K562 (cell line): ENCODE measurements at regions not wholly inside any gene's neighbourhood (a gene's known extent, or its start where the extent isn't known, plus 50 kb on each side); places are given as distances from the start of the nearest gene placed in this dataset.

ENCODE experiments used
- ATAC-seq: fragments of 200-7000 bp; cut with Tn5 transposase; 3 replicates; pipeline ENCODE4 v1.9.1; 2020; ENCODE audit warnings: moderate library complexity
- BruUV-seq: library from RNA; stranded (reverse); fragments of 400-500 nt; replicated peaks from 2 replicates; lab custom pipeline; 2021; lab: Mats Ljungman, UMichigan
- CTCF ChIA-PET: fragments of 300-600 bp; formaldehyde crosslinking; extraction: SDS; loops from one replicate; lab custom pipeline; 2021; ENCODE audit warnings: low intra/inter-chr PET ratio; lab: Yijun Ruan, JAX
- POLR2A ChIA-PET: fragments of 300-600, 350-650 bp; sonication (Branson Sonifier 250); formaldehyde crosslinking; extraction: SDS; loops from one replicate; lab custom pipeline; 2021; ENCODE audit warnings: antibody characterized with exemption, inconsistent platforms; lab: Yijun Ruan, JAX
- DNase-seq, 4 experiments: peaks; one replicate each; pipeline versions ENCODE4 v3.0.0 to v3.0.0-alpha.2; 2011 to 2018; ENCODE audit warnings: low spot score in 3 of 4, mixed read lengths in 3 of 4; ENCODE audit errors: extremely low read depth in 1 of 4
- FAIRE-seq: peaks from 2 replicates; lab custom pipeline; 2011; peaks lifted over from hg19 to GRCh38; lab: Jason Lieb, UNC
- H2AFZ ChIP-seq: 2 replicates; pipeline ENCODE4 v1.6.0; 2011; ENCODE audit warnings: low read depth, low read length, control low read depth, inconsistent platforms
- H3K27ac ChIP-seq: fragments of 200-600 bp; 3 replicates; pipeline ENCODE4 v1.8.0; 2011; ENCODE audit warnings: low read depth, mild to moderate bottlenecking, control low read depth, inconsistent platforms, low read length, moderate library complexity, mixed read lengths; ENCODE audit errors: extremely low read depth
- H3K27me3 ChIP-seq, 2 experiments: fragments of 300-600 bp in 1 of 2; 2 replicates in 1 of 2; 3 replicates in 1 of 2; pipeline versions ENCODE4 v1.6.0 to v1.8.0; 2011; ENCODE audit warnings: inconsistent platforms in 2 of 2, low read length in 2 of 2, mild to moderate bottlenecking in 1 of 2, mixed read lengths in 1 of 2, moderate library complexity in 1 of 2; ENCODE audit not compliant: control insufficient read depth in 2 of 2, insufficient read depth in 2 of 2
- H3K36me3 ChIP-seq: fragments of 300-600 bp; 3 replicates; pipeline ENCODE4 v1.8.0; 2011; ENCODE audit warnings: mild to moderate bottlenecking, low read length, inconsistent platforms; ENCODE audit not compliant: control insufficient read depth, insufficient read depth
- H3K4me1 ChIP-seq, 2 experiments: fragments of 200-600 bp in 1 of 2; replicated peaks in 1 of 2; 2 replicates in 1 of 2; 3 replicates in 1 of 2; pipeline versions ENCODE4 v1.5.1 to v1.8.0; 2011; ENCODE audit warnings: inconsistent platforms in 2 of 2, low read length in 2 of 2, mild to moderate bottlenecking in 1 of 2, mixed read lengths in 1 of 2, moderate library complexity in 1 of 2; ENCODE audit not compliant: control insufficient read depth in 2 of 2, insufficient read depth in 2 of 2
- H3K4me2 ChIP-seq: 2 replicates; pipeline ENCODE4 v1.6.1; 2011; ENCODE audit warnings: low read length, control low read depth, inconsistent platforms, mixed read lengths; ENCODE audit not compliant: insufficient read depth
- H3K4me3 ChIP-seq: fragments of 200-600 bp; sonication (generic), shearing (Covaris generic); 2 replicates; pipeline ENCODE4 v1.5.1; 2016; ENCODE audit warnings: control low read depth, inconsistent platforms
- H3K79me2 ChIP-seq: fragments of 200-600 bp; 3 replicates; pipeline ENCODE4 v1.8.0; 2011; ENCODE audit warnings: low read length, inconsistent platforms; ENCODE audit not compliant: control insufficient read depth, insufficient read depth
- H3K9ac ChIP-seq, 2 experiments: 2 replicates each; pipeline versions ENCODE4 v1.6.0 to v1.6.1; 2011; ENCODE audit warnings: low read depth in 2 of 2, low read length in 2 of 2, control low read depth in 1 of 2, inconsistent platforms in 1 of 2, mild to moderate bottlenecking in 1 of 2, mixed read lengths in 1 of 2; ENCODE audit not compliant: insufficient read depth in 1 of 2
- H3K9me1 ChIP-seq: one replicate; pipeline ENCODE4 v1.6.0; 2011; ENCODE audit warnings: inconsistent platforms, mild to moderate bottlenecking, low read length, moderate library complexity; ENCODE audit not compliant: control insufficient read depth, insufficient read depth
- H3K9me3 ChIP-seq: replicated peaks from 2 replicates; pipeline ENCODE4 v1.5.1; 2011; ENCODE audit warnings: low read depth, low read length, inconsistent platforms; ENCODE audit not compliant: control insufficient read depth, insufficient read depth
- H4K20me1 ChIP-seq: replicated peaks from 2 replicates; pipeline ENCODE4 v1.6.1; 2011; ENCODE audit warnings: low read length, inconsistent platforms, mixed read lengths; ENCODE audit not compliant: control insufficient read depth, insufficient read depth
- ATF7 ChIP-seq: fragments of 450-650 bp; IDR thresholded peaks from 2 replicates; pipeline ENCODE4 v1.7.1; 2014; ENCODE audit warnings: mild to moderate bottlenecking, moderate library complexity
- CC2D1A ChIP-seq: fragments of 450-650 bp; IDR thresholded peaks from 2 replicates; pipeline ENCODE4 v1.6.1; 2017; ENCODE audit warnings: mild to moderate bottlenecking
- EP300 ChIP-seq: IDR thresholded peaks from 2 replicates; pipeline ENCODE4 v1.6.1; 2012; ENCODE audit warnings: low read length, improper control_type of control experiment
- FOXJ2 ChIP-seq: fragments of 200-800 bp; sonication (Bioruptor generic); IDR thresholded peaks from 2 replicates; pipeline ENCODE4 v1.6.1; 2016; ENCODE audit warnings: missing genetic modification characterization, missing compliant biosample characterization
- FUS ChIP-seq: fragments of 200-400 bp; formaldehyde crosslinking; optimal IDR thresholded peaks from 2 replicates; pipeline ENCODE3; 2017; ENCODE audit warnings: low read depth, low read length
- GABPA ChIP-seq: fragments of 200-800 bp; sonication (Bioruptor generic); conservative IDR thresholded peaks from 2 replicates; pipeline ENCODE4 v1.6.1; 2016; ENCODE audit warnings: low read depth, missing genetic modification characterization, missing compliant biosample characterization
- KLF13 ChIP-seq: fragments of 450-650 bp; IDR thresholded peaks from 2 replicates; pipeline ENCODE4 v1.6.1; 2016; ENCODE audit warnings: missing genetic modification characterization, low read depth, mild to moderate bottlenecking, missing compliant biosample characterization, moderate library complexity, borderline replicate concordance
- LEF1 ChIP-seq: fragments of 450-650 bp; IDR thresholded peaks from 2 replicates; pipeline ENCODE4 v1.6.1; 2016; ENCODE audit warnings: mild to moderate bottlenecking
- MEF2A ChIP-seq: IDR thresholded peaks from 2 replicates; pipeline ENCODE4 v1.6.1; 2011; ENCODE audit warnings: low read depth, mild to moderate bottlenecking, low read length, moderate library complexity; ENCODE audit not compliant: control insufficient read depth
- MEF2D ChIP-seq: conservative IDR thresholded peaks from 2 replicates; pipeline ENCODE4 v1.6.1; 2016; ENCODE audit warnings: low read depth, missing genetic modification characterization, missing compliant biosample characterization
- MEIS2 ChIP-seq: fragments of 450-650 bp; IDR thresholded peaks from 2 replicates; pipeline ENCODE4 v1.6.1; 2014; ENCODE audit warnings: mild to moderate bottlenecking; ENCODE audit not compliant: partially characterized antibody
- PKNOX1 ChIP-seq: fragments of 450-650 bp; IDR thresholded peaks from 2 replicates; pipeline ENCODE4 v1.6.1; 2016
- SOX6 ChIP-seq: fragments of 450-650 bp; IDR thresholded peaks from 2 replicates; pipeline ENCODE4 v1.6.1; 2014; ENCODE audit warnings: mild to moderate bottlenecking
- SPI1 ChIP-seq: IDR thresholded peaks from 2 replicates; pipeline ENCODE4 v1.6.1; 2011; ENCODE audit warnings: low read depth, low read length, control low read depth, borderline replicate concordance
- ZFP36 ChIP-seq: fragments of 150-350 bp; IDR thresholded peaks from 2 replicates; pipeline ENCODE4 v1.6.1; 2018; ENCODE audit warnings: low read length, low read depth; ENCODE audit not compliant: partially characterized antibody
- ZNF644 ChIP-seq: fragments of 200-800 bp; sonication (Bioruptor generic); IDR thresholded peaks from 2 replicates; pipeline ENCODE4 v1.6.1; 2016; ENCODE audit warnings: low read depth, missing genetic modification characterization, missing compliant biosample characterization
- WGBS: fragments of 100-300 bp; shearing (Covaris generic); methylation state at CpG from one replicate; pipeline ENCODE4 v1.1.6; 2016; ENCODE audit warnings: low coverage, mixed read lengths; ENCODE audit not compliant: insufficient coverage; ENCODE audit errors: missing lambda C conversion rate; 5-methylcytosine and 5-hydroxymethylcytosine counted together
- in situ Hi-C: fragments of 300-500 bp; cut with MboI; formaldehyde crosslinking; loops from 4 replicates; pipeline ENCODE4 v1.15.0; 2018; ENCODE audit warnings: inconsistent platforms, mixed read lengths
- intact Hi-C: fragments of 100-400 bp; cut with micrococcal nuclease; formaldehyde crosslinking; loops from 2 replicates; pipeline ENCODE4 v1.14.2; 2022

- no peaks in the 10 kb centered on the region for H3K79me2 ChIP-seq
- H3K27me3 ChIP-seq: no peaks in the 10 kb centered on the region
- peak; percentile 51 for FAIRE-seq
- intact Hi-C loops: no loop called here
- H3K9me3 ChIP-seq: no peaks in the 10 kb centered on the region
- no peaks in the 10 kb centered on the region for H3K36me3 ChIP-seq
- ATAC-seq: peak; percentile 59; the same call in 2 of the 3 replicates
- no peaks in the 10 kb centered on the region for H4K20me1 ChIP-seq
- ChIA-PET CTCF (no interaction called here), POLR2A (interaction anchor here (1.7 kb wide), 1 partner anchor 10 kb away, joined by 6 read pairs; no protein-coding TSS in a partner anchor)
- H3K27ac ChIP-seq: peak overlapping the region; percentile 10; the same call in 2 of the 3 replicates
- in situ Hi-C loops: no loop called here
- 3% methylated on average over 3 of the region's 3 CpGs for WGBS
- H2AFZ ChIP-seq: peak overlapping the region; percentile 79
- no peak overlapping the region for H3K4me3 ChIP-seq
- DNase-seq: peak in 1 of 4 experiments; percentile 47
- no TSS peak for BruUV-seq
- peak overlapping the region; percentile 22; the same call in 1 of the 2 replicates for H3K4me2 ChIP-seq
- H3K4me1 ChIP-seq: peaks cover 0 to 17% of the 10 kb centered on the region in 2 experiments; a peak in 4 of 5 replicates
- H3K9ac ChIP-seq: no peak overlapping the region
- no peaks in the 10 kb centered on the region for H3K9me1 ChIP-seq
- TF ChIP-seq FUS (no peak), PKNOX1 (peak; percentile 54), FOXJ2 (tag) (peak; percentile 83), EP300 (peak; percentile 23; the same call in 1 of the 2 replicates), MEF2A (peak; percentile 89), SPI1 (peak; percentile 80), GABPA (tag) (0 out of 2 replicates have a peak, but pooled peaks have one; percentile 1), MEIS2 (peak; percentile 57), MEF2D (tag) (peak; percentile 89), ZNF644 (tag) (no peak), CC2D1A (0 out of 2 replicates have a peak, but pooled peaks have one; percentile 14), ZFP36 (no peak), SOX6 (peak; percentile 63; the same call in 1 of the 2 replicates), LEF1 (peak; percentile 74), ATF7 (no peak), KLF13 (peak; percentile 95)
Observed at GRCh38 chr4:74543231-74543781, 98.4 kb downstream of the AREG start.
